HG03175 (cell line): ENCODE measurements at regions not wholly inside any gene's neighbourhood (a gene's known extent, or its start where the extent isn't known, plus 50 kb on each side); places are given as distances from the start of the nearest gene placed in this dataset.

Experiments
- ATAC-seq: cut with Tn5 transposase; IDR thresholded peaks from one replicate; pipeline ENCODE4 v1.9.1; 2021; ENCODE audit warnings: mild to moderate bottlenecking, moderate library complexity; ENCODE audit not compliant: unreplicated experiment

DNA sequence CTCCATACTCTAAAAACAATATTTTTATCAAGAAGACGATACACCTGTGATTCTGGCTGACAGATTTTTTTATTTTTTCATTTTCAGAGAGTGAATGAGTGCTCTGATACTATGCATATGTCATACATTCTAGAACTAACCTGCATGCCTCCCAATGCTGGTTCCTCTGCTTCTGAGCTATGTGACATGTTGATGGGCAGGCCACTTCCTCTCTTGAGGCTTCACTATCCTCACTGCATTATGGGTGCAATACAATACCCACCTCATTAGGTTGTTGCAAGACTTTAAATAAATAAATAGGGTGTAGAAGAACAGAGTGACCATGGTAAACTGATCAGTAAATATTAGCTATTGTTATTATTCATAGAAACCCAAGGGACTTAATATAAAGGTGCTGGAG lies 408.3 kb downstream of the HNRNPD start:
- no peak for ATAC-seq

DNA sequence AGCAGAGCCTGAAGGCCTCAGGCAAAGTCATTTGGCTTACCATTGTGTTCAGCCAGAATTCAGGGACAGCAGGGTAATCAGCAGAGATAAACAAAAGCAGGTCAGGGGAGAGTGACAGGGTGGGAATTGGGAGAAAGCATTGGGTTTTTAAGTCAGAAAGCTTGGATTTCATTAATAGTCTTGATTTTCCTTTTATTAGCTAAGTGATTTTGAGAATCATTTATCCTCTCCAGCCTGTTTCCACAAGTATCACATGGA lies 410.1 kb downstream of the HNRNPD start:
- ATAC-seq = no peak

DNA sequence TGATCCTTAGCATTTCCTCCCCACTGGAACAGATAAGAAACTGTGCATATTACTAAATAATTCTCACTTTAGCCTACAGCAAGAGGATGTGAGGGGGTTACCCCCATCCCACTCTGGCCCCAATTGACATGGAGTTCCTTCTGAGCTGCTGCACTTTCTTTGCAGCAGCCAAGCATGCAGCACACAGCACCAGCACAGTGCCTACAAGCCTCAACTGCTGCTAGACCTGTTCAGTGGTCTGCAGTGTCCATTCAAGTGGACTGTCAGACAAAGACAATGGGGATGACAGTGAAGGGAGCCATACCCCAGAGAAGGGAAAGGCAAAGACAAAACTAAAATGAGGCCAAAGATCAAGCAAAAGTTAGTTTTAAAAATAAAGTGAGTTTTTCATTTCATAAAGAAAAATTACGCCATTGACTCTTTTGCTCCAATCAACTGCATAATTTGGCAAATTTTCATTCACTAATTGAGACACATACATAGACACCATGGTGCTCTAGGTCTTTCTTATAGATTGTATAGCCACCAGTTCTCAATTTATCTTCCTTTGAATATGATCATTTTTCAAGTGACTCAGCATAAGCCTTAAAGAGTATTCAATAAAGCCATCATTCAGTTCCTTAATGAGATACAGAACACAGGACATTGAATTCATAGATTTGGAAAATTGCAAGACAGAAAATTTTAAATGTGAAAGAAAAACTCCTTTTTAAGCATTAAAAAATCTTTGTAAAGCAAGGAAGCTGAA lies 410.6 kb downstream of the HNRNPD start:
- no peak for ATAC-seq

DNA sequence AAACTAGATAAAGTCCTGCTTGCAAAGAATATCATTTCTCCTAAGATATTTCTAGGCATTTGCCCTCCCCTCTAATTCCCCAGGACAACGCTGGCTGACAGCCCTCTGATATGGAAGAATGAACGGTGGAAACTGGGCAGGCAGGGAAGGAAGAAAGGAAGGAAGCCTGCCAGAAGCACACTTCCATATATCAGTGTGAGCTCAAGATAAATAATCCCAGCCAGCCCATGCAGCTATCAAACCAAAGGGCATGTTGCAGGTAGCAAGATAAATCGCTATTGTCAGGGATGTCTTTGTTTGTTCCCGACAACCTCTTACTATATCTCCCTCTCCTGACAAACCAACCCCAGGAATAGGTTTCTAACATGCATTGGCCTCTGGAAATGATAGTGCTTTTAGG lies 412.8 kb downstream of the HNRNPD start:
- ATAC-seq = no peak

DNA sequence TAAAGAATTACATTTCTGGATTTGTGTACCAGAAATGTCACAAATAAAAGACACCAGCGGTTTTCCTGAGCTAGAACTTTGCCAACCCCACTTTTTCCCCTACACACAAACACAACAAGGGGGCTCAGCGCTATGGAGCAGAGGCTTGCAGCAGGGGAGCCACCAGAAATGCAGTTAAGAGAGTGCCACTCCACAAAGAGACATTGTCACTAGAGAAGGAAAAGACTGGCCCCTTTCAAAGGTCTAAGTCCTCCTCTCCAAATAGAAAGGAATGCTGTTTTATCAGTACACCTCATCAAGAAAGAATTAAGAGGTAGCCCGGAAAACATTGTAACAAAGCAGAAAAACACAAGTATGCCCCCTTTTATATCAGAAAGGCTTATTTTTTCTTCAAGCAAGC lies 419.5 kb downstream of the HNRNPD start:
- no peak for ATAC-seq

DNA sequence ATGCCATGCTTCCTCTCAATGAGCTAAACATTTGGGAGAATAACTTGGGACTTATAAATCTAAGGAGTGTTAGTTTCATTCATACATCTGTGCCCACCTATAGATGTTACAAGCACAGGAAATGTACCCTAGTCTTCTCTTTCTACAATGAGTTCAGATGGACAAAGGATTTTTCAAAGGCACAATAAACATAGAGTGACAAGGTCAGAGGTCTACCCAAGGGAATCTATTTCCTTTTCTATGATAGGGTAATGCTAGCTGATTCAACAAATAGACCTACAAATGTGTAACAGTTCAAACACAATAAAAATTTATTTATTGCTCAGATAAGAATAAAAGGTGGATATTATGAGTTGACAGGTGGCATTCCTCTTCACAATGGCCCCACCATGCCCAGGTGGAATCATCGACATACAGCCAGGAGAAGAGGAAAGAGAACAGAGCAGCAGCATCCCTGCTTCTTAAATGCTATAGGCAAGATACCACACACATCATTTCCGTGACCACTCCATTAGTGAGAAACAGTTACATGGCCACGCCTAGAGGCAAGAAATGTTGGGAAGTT lies 421.8 kb downstream of the HNRNPD start:
- no peak for ATAC-seq

DNA sequence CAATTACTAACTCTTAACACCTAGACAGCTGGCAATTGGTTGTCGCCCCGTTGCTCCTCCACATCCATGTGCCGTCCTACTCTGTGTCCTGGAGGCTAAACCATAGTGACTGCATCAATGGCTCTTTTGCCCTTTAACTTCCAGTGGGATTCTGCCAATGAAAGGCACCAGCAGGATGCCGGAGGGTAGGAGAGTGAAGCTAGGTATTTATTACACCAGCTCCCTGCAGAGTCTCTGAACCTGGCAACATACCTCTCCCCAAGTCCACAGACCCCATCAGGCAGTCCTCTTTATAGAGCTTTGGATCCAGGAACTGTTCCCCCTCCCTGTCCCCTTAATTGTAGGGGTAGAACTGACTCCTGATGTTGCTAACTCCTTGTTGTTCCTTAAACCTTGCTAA lies 426.8 kb downstream of the HNRNPD start:
- ATAC-seq = no peak

DNA sequence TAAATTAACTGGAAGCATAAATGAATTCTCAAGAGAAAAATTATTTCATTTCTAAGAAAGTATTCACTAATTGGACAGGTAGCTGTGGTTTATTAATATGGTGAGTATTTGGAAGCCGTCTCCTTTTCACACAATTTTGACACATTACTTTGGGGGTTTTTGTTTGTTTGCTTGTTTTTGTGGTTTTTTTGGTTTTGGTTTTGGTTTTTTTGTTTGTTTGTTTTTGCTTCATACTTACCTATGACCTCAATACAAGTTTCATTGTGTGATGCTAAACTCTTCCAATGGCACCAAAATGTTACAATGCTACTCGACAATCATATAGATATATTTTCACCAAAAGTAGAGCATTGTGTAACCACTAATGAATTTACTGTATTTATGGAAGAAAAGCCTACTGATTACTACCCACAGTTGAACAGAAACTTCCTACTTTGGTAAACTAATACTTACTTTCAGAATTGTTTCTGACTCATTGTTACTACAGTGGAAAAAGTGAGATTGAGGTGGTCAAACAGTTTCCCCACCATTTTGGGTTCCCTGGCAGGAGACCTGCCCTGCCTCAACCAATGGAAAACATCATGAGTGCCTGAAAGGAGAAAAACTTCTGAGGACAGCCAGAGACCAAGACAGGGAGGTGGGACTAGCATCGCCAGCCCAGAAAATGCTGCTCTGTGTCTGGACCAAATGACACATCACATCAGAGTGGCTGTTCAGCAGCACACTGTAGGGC lies 443.1 kb downstream of the HNRNPD start:
- ATAC-seq = no peak

DNA sequence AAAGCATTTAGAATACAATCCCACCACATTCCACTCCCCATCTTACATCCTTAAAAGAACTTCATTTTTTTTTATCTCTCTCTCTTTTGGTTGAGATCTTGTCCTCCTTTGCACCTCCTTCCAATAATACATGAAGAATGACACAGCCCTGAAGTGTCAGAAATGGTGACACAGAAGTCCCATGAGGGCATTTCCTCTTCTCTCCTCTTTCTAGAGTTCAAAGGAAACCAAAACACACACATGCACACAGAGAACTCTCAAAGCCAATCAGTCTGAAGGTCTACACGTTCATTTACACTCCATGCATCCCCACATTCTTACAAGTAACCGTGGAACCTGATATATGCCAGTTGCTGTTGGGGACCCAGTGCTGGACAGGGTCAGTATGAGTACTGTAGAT lies 450.7 kb downstream of the HNRNPD start:
- no peak for ATAC-seq

DNA sequence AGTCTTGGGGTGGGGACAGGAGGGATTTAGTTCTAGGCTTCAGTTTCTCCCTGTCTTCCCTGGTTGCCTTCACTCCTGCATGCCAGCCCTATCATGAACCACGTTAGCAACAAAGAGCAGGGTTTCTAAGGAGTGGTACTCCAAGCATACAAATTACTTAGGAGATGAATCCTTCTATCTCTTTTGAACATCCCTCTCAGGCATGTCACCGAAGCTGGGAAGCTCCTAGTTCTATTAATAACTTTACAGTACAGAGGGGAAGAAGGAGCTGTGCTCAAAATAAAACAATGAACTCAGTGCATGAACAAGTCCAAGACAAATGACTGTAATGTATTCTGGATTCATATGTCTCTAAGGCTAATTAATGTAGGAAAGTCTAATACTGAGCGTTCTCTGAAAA lies 450.6 kb upstream of the RASGEF1B start:
- ATAC-seq = no peak

DNA sequence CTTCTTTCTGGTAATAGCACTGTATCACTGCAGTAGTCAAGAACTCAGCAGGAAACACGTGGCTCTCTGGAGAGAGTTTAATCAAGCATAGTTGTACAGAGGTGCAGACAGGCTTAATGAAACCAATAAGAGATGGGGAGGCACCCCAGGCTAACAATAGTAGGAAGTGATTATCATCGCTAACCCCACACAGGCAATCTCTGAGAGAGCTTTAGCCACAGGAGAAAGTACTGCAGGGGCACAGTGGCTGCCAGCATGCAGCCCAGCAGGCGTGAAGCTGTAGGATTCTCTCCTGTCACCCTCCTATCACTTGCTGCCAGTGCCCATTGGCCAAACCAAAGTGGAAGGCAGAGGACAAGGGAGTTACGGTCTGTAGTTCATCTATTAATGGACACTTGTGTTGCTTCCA lies 450.0 kb upstream of the RASGEF1B start:
- no peak for ATAC-seq

DNA sequence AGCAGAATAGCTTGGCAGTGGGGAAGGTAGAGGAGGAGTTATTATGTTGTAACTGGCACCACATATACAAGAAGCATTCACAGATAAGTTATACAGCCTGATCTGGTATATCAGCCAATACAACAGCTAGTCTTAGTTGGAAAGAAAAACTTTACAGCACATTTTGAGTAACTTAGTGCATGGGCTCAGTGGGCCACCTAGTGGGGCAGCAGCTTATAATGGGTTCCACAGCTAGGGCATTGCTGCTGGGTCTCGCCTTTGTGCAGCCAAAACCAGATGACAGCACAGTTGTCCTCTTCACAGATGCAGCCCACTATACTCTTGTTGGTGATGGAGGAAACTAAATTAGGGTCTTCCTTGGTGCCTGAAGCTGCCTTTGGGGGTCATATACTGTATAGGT lies 448.1 kb upstream of the RASGEF1B start:
- ATAC-seq = no peak

DNA sequence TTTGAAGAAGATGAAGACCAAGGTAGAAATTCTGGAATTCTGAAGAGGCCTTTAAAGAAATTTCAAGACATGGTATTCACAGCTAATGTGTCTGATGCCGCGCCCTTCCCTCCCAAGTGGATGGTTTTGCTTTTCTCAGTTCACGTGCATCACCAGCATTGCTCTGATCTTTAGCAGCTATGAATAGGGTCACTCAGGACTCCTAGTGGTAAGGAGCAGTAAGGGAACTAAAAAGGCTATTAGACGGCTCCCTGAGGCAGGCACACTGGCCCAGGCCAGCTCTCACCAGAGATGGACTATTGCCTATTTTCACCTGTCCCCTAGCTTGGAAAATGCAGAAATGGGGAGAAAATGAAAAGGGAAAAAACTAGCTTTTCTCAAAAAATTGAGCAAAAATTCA lies 447.5 kb upstream of the RASGEF1B start:
- peak; percentile 83 for ATAC-seq

DNA sequence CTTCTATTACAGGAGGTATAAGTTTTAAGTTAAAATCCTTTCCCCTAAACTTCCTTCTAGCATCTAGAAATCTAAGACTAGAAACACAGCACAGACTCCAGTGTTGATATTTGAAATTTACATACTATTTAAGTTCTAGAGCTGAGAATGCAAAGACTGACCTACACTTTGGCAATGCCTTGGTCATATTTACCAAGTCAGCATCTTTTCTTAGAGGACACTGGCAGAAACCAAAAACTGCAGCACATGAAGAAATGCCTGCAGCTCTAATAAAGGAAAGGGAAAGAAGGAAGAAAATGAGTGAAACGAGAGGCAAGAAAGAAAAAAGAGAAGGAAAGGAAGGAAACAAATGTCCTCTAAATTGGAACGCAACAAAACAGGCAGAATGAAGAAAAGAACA lies 443.7 kb upstream of the RASGEF1B start:
- no peak for ATAC-seq

DNA sequence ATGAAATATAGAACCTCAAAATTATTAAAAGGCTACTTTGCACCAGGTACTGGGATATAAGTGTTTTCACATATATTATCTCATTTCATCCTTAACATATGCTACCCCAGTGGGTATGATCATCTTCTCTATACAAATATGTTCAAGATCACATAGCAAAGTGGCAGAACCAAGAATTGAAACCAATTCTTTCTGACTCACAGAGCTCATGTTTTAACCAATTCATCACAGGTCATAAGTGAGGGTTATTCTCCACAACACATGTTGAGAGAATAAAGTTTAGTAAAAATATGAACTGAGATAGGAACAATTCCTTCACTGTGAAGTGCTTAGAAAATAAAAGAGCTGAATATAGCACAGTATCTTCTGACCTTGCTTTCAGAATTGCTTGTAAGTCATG lies 442.9 kb upstream of the RASGEF1B start:
- no peak for ATAC-seq

DNA sequence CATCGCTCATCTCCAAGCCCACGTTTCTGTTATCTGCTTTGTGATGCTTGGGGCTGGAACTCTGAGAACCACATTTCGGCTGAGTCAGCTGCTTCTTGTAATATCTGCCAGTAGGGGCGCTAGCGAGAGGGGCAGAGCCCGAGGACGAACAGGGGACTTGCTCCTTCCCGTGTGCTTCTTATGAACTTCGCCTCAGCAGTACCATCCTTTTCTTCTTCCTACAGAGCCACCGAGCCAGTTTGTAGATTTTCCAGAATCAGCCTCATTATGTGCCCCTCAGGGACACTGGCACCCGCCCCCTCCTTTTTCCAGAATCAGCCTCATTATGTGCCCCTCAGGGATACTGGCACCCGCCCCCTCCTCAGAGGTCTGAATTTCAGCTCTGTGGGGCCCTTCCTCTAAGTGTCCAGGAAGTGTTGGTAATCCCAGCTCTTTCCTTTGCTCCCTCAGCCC lies 441.7 kb upstream of the RASGEF1B start:
- peak; percentile 84 for ATAC-seq

DNA sequence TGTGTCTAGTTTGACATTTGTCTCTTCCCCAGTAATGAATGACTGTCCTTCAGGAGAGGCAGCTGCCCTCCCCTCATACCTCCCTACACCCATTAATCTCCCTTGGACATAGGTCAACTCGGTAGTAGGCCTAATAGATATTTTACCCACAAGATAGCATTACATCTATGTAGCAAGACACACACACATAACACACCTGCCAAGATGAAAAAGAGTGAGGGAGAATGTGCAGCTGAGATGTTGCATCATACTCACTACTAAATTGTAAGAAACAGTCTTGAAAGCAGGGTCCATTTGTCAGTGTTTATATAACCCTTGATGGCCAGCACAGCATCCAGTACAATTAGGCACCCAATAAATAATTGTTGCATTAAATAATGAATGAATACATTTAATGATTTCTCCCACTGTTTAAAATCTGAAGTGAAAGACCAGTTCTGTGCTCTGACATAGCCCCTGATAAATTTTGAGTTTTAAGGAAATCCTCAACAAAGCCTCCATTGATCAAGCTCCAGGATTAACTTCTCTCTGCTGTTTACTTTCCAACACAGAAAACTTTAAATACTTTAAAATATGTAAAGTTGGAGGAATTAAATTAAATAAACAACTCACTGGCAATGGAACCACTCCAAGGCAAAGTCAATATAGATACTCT lies 440.8 kb upstream of the RASGEF1B start:
- ATAC-seq = no peak

DNA sequence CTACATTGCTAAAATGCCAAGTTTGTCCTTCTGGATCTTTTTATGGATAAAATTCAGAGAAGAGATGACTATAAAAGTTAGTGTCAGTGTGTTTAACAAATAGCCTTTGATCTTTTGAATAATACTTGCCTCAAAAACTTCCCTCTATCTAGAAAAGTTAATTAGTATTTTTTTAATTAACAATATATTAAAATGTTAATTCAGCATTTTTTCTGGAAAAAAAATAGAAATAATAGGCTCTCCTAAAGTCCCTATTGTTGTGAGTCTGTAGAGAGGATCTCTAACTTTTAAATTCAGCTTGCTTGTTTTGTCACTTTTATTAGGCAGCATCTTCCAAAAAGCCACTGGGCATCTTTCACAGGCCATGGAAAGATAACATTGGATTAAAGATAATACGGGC lies 435.2 kb upstream of the RASGEF1B start:
- no peak for ATAC-seq

DNA sequence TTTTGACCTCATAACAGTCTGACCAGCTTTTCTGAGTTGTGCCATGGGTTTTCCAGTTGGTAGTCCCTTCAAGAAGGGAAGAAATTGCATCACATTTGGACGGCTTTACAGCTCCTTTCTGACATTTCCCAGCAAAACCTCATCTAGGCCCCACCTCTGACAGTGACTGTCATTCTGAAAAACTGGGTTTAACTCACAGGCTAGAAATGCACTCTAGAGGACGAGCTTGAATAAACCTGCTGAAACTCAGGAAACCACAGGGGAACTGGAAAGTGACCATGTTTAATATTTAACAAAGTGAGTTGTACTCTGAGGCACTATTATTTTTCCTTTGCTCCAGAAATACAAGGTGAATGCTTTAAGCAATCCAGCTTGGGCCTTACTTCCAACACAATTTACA lies 434.3 kb upstream of the RASGEF1B start:
- peak; percentile 98 for ATAC-seq

DNA sequence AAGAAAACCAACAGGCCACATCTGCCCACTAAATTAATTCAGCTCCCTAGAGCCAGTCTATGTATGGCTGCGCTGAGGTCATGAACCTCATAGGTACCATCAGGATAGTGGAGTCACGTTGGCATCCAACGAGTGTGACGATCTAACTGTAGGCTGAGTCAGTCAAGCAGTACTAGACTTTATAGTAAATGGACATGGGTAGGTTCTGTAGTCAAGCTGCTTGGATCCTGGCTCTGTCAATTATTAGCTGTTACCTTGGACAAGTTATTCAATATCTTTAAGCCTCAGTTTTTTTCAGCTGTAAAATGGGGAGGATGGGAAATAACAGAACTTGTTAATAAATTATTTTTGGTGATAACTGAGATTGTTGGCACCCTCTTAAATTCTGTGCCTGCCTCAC lies 432.4 kb upstream of the RASGEF1B start:
- no peak for ATAC-seq

DNA sequence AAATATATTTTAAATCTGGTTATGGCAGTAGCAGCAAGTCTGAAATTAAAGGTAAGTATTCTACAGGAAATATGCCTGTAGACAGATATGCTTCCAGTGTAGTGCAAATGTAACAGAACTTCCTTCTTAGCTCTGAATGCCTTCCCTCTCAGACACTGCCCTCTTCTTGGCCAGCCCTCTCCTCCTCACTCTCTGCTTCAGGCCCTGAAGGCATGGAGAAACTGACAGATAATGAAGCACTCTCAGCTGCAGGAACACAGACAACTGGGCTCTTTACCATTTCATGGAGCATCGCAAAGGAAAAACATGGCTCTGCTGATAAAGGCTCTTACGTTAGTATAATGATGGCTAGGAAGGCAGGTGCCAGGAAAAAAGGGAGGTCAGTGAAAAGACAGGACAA lies 431.5 kb upstream of the RASGEF1B start:
- ATAC-seq = no peak
